GM23338 (cell line): ENCODE measurements at regions not wholly inside any gene's neighbourhood (a gene's known extent, or its start where the extent isn't known, plus 50 kb on each side); places are given as distances from the start of the nearest gene placed in this dataset.

Experiments
- ATAC-seq: fragments of 200-7000 bp; cut with Tn5 transposase; 3 replicates; pipeline ENCODE4 v1.9.1; 2020
- DNase-seq: peaks from one replicate; pipeline ENCODE4 v3.0.0-alpha.2; 2015; ENCODE audit warnings: low spot score
- H2AFZ ChIP-seq: fragments of 200-600 bp; sonication (generic); 2 replicates; pipeline ENCODE4 v1.8.0; 2016; ENCODE audit warnings: antibody characterized with exemption, mild to moderate bottlenecking, moderate library complexity
- H3F3A ChIP-seq: fragments of 200-600 bp; sonication (generic); replicated peaks from 2 replicates; pipeline ENCODE4 v1.8.0; 2017; ENCODE audit warnings: antibody characterized with exemption, mixed run types, low read depth
- H3K27ac ChIP-seq: fragments of 200-600 bp; sonication (generic); 2 replicates; pipeline ENCODE4 v1.6.1; 2016; ENCODE audit warnings: low read depth
- H3K27me3 ChIP-seq: fragments of 200-600 bp; sonication (generic); 2 replicates; pipeline ENCODE4 v1.8.0; 2016; ENCODE audit warnings: mild to moderate bottlenecking, mixed run types, moderate library complexity; ENCODE audit not compliant: insufficient read depth
- H3K36me3 ChIP-seq: fragments of 200-600 bp; sonication (generic); 2 replicates; pipeline ENCODE4 v1.8.0; 2016; ENCODE audit warnings: mild to moderate bottlenecking; ENCODE audit not compliant: insufficient read depth
- H3K4me1 ChIP-seq: fragments of 200-600 bp; sonication (generic); 2 replicates; pipeline ENCODE4 v1.8.0; 2016; ENCODE audit warnings: mild to moderate bottlenecking, moderate library complexity; ENCODE audit not compliant: insufficient read depth
- H3K4me2 ChIP-seq: fragments of 200-600 bp; sonication (generic); 2 replicates; pipeline ENCODE4 v1.7.1; 2017; ENCODE audit warnings: mixed run types
- H3K4me3 ChIP-seq: fragments of 200-600 bp; sonication (generic); 2 replicates; pipeline ENCODE4 v1.6.1; 2016; ENCODE audit warnings: mixed run types
- H3K79me2 ChIP-seq: fragments of 200-600 bp; sonication (generic); replicated peaks from 2 replicates; pipeline ENCODE4 v1.8.0; 2017; ENCODE audit warnings: mild to moderate bottlenecking; ENCODE audit not compliant: insufficient read depth
- H3K9me2 ChIP-seq: fragments of 200-600 bp; sonication (generic); 2 replicates; pipeline ENCODE4 v1.8.0; 2017; ENCODE audit not compliant: insufficient read depth
- H4K20me1 ChIP-seq: fragments of 200-600 bp; sonication (generic); replicated peaks from 2 replicates; pipeline ENCODE4 v1.8.0; 2017; ENCODE audit warnings: mild to moderate bottlenecking; ENCODE audit not compliant: insufficient read depth
- H3K27ac Mint-ChIP-seq: 2 replicates; pipeline ENCODE4 v1.8.0; 2020; ENCODE audit warnings: inconsistent platforms, mild to moderate bottlenecking, moderate library complexity, mixed read lengths
- H3K27me3 Mint-ChIP-seq: 3 replicates; pipeline ENCODE4 v1.8.0; 2022; ENCODE audit warnings: low read depth, mild to moderate bottlenecking, moderate library complexity, mixed read lengths, inconsistent platforms; ENCODE audit not compliant: insufficient read depth, poor library complexity
- H3K36me3 Mint-ChIP-seq: 3 replicates; pipeline ENCODE4 v1.8.0; 2021; ENCODE audit warnings: low read depth, mild to moderate bottlenecking, inconsistent platforms, moderate library complexity, mixed read lengths
- H3K4me1 Mint-ChIP-seq: 3 replicates; pipeline ENCODE4 v1.8.0; 2020; ENCODE audit warnings: mild to moderate bottlenecking, inconsistent platforms, mixed read lengths
- H3K4me3 Mint-ChIP-seq: 3 replicates; pipeline ENCODE4 v1.8.0; 2021; ENCODE audit warnings: moderate library complexity, mild to moderate bottlenecking, inconsistent platforms, mixed read lengths
- H3K9me3 Mint-ChIP-seq: 3 replicates; pipeline ENCODE4 v1.8.0; 2020; ENCODE audit warnings: moderate library complexity, mild to moderate bottlenecking, inconsistent platforms, mixed read lengths
- CREB1 ChIP-seq: fragments of 250-450 bp; sonication (Bioruptor Pico); IDR thresholded peaks from 2 replicates; pipeline ENCODE4 v1.5.0; 2020; ENCODE audit warnings: low read depth, mild to moderate bottlenecking, moderate library complexity
- CTCF ChIP-seq, 2 experiments: fragments of 200-600 bp in 1 of 2; sonication (generic) in 1 of 2; conservative IDR thresholded peaks; 2 replicates each; pipeline versions ENCODE4 v1.5.1 to v1.6.1; 2016 to 2017; ENCODE audit warnings: antibody characterized with exemption in 2 of 2, low read depth in 2 of 2, mild to moderate bottlenecking in 2 of 2, moderate library complexity in 1 of 2
- ETS1 ChIP-seq: IDR thresholded peaks from 2 replicates; pipeline ENCODE4 v1.6.1; 2016; ENCODE audit warnings: antibody characterized with exemption
- EZH2 ChIP-seq: fragments of 200-600 bp; sonication (generic); IDR thresholded peaks from one replicate; pipeline ENCODE4 v1.8.0; 2017; ENCODE audit warnings: antibody characterized with exemption, mild to moderate bottlenecking, low read depth; ENCODE audit not compliant: unreplicated experiment
- EZH2phosphoT487 ChIP-seq: fragments of 200-600 bp; sonication (generic); IDR thresholded peaks from one replicate; pipeline ENCODE4 v1.8.1; 2018; ENCODE audit warnings: antibody characterized with exemption; ENCODE audit not compliant: unreplicated experiment
- JUNB ChIP-seq: IDR thresholded peaks from one replicate; pipeline ENCODE4 v1.6.1; 2016; ENCODE audit warnings: antibody characterized with exemption; ENCODE audit not compliant: unreplicated experiment
- NANOG ChIP-seq: IDR thresholded peaks from 2 replicates; pipeline ENCODE4 v1.6.1; 2016; ENCODE audit warnings: antibody characterized with exemption, borderline replicate concordance
- POLR2AphosphoS5 ChIP-seq: IDR thresholded peaks from 2 replicates; pipeline ENCODE4 v1.6.1; 2016; ENCODE audit warnings: antibody characterized with exemption, low read depth
- REST ChIP-seq: IDR thresholded peaks from one replicate; pipeline ENCODE4 v1.6.1; 2018; ENCODE audit warnings: antibody characterized with exemption; ENCODE audit not compliant: unreplicated experiment
- STAT1 ChIP-seq: IDR thresholded peaks from one replicate; pipeline ENCODE4 v1.6.1; 2016; ENCODE audit warnings: antibody characterized with exemption; ENCODE audit not compliant: unreplicated experiment
- ZNF114 ChIP-seq: fragments of 250-450 bp; sonication (Bioruptor Pico); IDR thresholded peaks from 2 replicates; pipeline ENCODE4 v1.5.0; 2020; ENCODE audit warnings: mild to moderate bottlenecking, moderate library complexity
- ZNF331 ChIP-seq: fragments of 250-450 bp; sonication (Bioruptor Pico); IDR thresholded peaks from 2 replicates; pipeline ENCODE4 v1.5.0; 2020; ENCODE audit warnings: low read depth, mild to moderate bottlenecking, moderate library complexity
- ZNF462 ChIP-seq: fragments of 250-450 bp; sonication (Bioruptor Pico); IDR thresholded peaks from 2 replicates; pipeline ENCODE4 v1.5.0; 2020; ENCODE audit warnings: mild to moderate bottlenecking, moderate library complexity

- H3F3A ChIP-seq, result peaks cover 5% of the 10 kb centered on the region; the same call in 1 of the 2 replicates
- H3K4me3 ChIP-seq, result no peak overlapping the region
- H3K79me2 ChIP-seq, result no peaks in the 10 kb centered on the region
- H3K4me1 ChIP-seq, result peaks cover 31% of the 10 kb centered on the region
- no peak for DNase-seq
- no peaks in the 10 kb centered on the region for H4K20me1 ChIP-seq
- Mint-ChIP-seq H3K27ac (no peak overlapping the region), H3K9me3 (no peaks in the 10 kb centered on the region; the same call in 2 of the 3 replicates), H3K4me1 (peaks cover 14% of the 10 kb centered on the region), H3K4me3 (no peak overlapping the region), H3K36me3 (no peaks in the 10 kb centered on the region), H3K27me3 (no peaks in the 10 kb centered on the region)
- peaks cover 5% of the 10 kb centered on the region for H3K9me2 ChIP-seq
- H3K4me2 ChIP-seq, result no peak overlapping the region
- H3K36me3 ChIP-seq, result no peaks in the 10 kb centered on the region
- no peak overlapping the region for H3K27ac ChIP-seq
- no peaks in the 10 kb centered on the region for H3K27me3 ChIP-seq
- TF ChIP-seq STAT1 (no peak), CREB1 (CRISPR knock-in tag) (no peak), CTCF (conservative IDR thresholded peaks at IDR 0.05; ENCODE audit: low read depth in 2 of 2) (no peak), JUNB (no peak), ZNF331 (no peak), REST (no peak), EZH2 (no peak), NANOG (no peak), EZH2phosphoT487 (no peak), ZNF114 (CRISPR knock-in tag) (no peak), ZNF462 (CRISPR knock-in tag) (no peak), POLR2AphosphoS5 (no peak), ETS1 (no peak)
- ATAC-seq, result no peak
- H2AFZ ChIP-seq, result no peak overlapping the region
Measured at GRCh38 chr4:179128299-179128698, 1686.1 kb upstream of the AGA start.
